GM10266 (cell line): ENCODE measurements at regions not wholly inside any gene's neighbourhood (a gene's known extent, or its start where the extent isn't known, plus 50 kb on each side); places are given as distances from the start of the nearest gene placed in this dataset.

ENCODE experiments used
- DNase-seq: peaks from one replicate; pipeline ENCODE4 v3.0.0; 2012; ENCODE audit errors: extremely low spot score
- CTCF ChIP-seq: IDR thresholded peaks from 2 replicates; pipeline ENCODE4 v1.5.1; 2012; ENCODE audit warnings: mild to moderate bottlenecking, low read depth; ENCODE audit not compliant: control insufficient read depth, insufficient read depth; ENCODE audit errors: missing control alignments

- DNase-seq: no peak
- TF ChIP-seq CTCF: no peak
Measured at GRCh38 chr12:58367041-58367440, 425.7 kb downstream of the ATP23 start.

GRCh38 chr12:58368001-58368400 is 426.6 kb downstream of the ATP23 start:
- DNase-seq: no peak
- no peak for TF ChIP-seq CTCF

GRCh38 chr12:58369576-58369975 is 428.2 kb downstream of the ATP23 start:
- no peak for DNase-seq
- TF ChIP-seq CTCF: no peak

- DNase-seq: peak; percentile 5
- no peak for TF ChIP-seq CTCF
Measured at GRCh38 chr12:58372298-58372697, 430.9 kb downstream of the ATP23 start.

- no peak for TF ChIP-seq CTCF
- no peak for DNase-seq
Measured at GRCh38 chr12:58378028-58378427, 436.7 kb downstream of the ATP23 start.

GRCh38 chr12:58381546-58381945 is 440.2 kb downstream of the ATP23 start:
- DNase-seq: no peak
- TF ChIP-seq CTCF: no peak

- TF ChIP-seq CTCF: no peak
Measured at GRCh38 chr12:58384196-58384595, 442.8 kb downstream of the ATP23 start.

More at GRCh38 chr12:58384196-58384595, 442.8 kb downstream of the ATP23 start:
- DNase-seq: no peak
